H9 (cell line): ENCODE measurements at regions not wholly inside any gene's neighbourhood (a gene's known extent, or its start where the extent isn't known, plus 50 kb on each side); places are given as distances from the start of the nearest gene placed in this dataset.

ENCODE experiments used
- DNase-seq: peaks from one replicate; pipeline ENCODE4 v3.0.0-alpha.2; 2017
- H2AFZ ChIP-seq: one replicate; pipeline ENCODE4 v1.6.1; 2013; ENCODE audit warnings: mild to moderate bottlenecking, low read length, control low read depth, moderate library complexity
- H2AK5ac ChIP-seq: 2 replicates; pipeline ENCODE4 v1.6.1; 2013; ENCODE audit warnings: low read length, control low read depth, mixed read lengths; ENCODE audit not compliant: insufficient read length
- H2BK120ac ChIP-seq: one replicate; pipeline ENCODE4 v1.6.1; 2013; ENCODE audit warnings: low read depth, mild to moderate bottlenecking, low read length, control low read depth, inconsistent platforms; ENCODE audit not compliant: poor library complexity, severe bottlenecking
- H2BK12ac ChIP-seq: 2 replicates; pipeline ENCODE4 v1.6.1; 2013; ENCODE audit warnings: low read length, control low read depth, mixed read lengths, low read depth; ENCODE audit not compliant: insufficient read length
- H2BK15ac ChIP-seq: 2 replicates; pipeline ENCODE4 v1.6.1; 2013; ENCODE audit warnings: low read depth, low read length, control low read depth
- H2BK20ac ChIP-seq: one replicate; pipeline ENCODE4 v1.6.1; 2013; ENCODE audit warnings: low read depth, mild to moderate bottlenecking, low read length, control low read depth, inconsistent platforms; ENCODE audit not compliant: poor library complexity, severe bottlenecking
- H2BK5ac ChIP-seq: 2 replicates; pipeline ENCODE4 v1.6.1; 2013; ENCODE audit warnings: low read length, control low read depth, mixed read lengths; ENCODE audit not compliant: insufficient read length
- H3K14ac ChIP-seq: 2 replicates; pipeline ENCODE4 v1.6.1; 2013; ENCODE audit warnings: low read length, control low read depth; ENCODE audit not compliant: insufficient read depth
- H3K18ac ChIP-seq: 2 replicates; pipeline ENCODE4 v1.6.1; 2013; ENCODE audit warnings: low read depth, mild to moderate bottlenecking, mixed read lengths, low read length, control low read depth; ENCODE audit not compliant: insufficient read length
- H3K23ac ChIP-seq: 2 replicates; pipeline ENCODE4 v1.6.1; 2013; ENCODE audit warnings: low read length, control low read depth, mixed read lengths, low read depth; ENCODE audit not compliant: insufficient read length
- H3K23me2 ChIP-seq: 2 replicates; pipeline ENCODE4 v1.6.1; 2013; ENCODE audit warnings: low read depth, mild to moderate bottlenecking, mixed read lengths, low read length, control low read depth; ENCODE audit not compliant: insufficient read length, poor library complexity, severe bottlenecking
- H3K27ac ChIP-seq: 2 replicates; pipeline ENCODE4 v1.5.1; 2013; ENCODE audit warnings: low read length, control low read depth, mixed read lengths, low read depth; ENCODE audit not compliant: insufficient read length
- H3K27me3 ChIP-seq: 2 replicates; pipeline ENCODE4 v1.6.1; 2013; ENCODE audit warnings: low read length, control low read depth, inconsistent platforms; ENCODE audit not compliant: insufficient read depth
- H3K4ac ChIP-seq: 2 replicates; pipeline ENCODE4 v1.6.1; 2013; ENCODE audit warnings: low read depth, mild to moderate bottlenecking, control low read depth, inconsistent platforms, low read length, moderate library complexity
- H3K4me1 ChIP-seq: 2 replicates; pipeline ENCODE4 v1.6.1; 2013; ENCODE audit warnings: low read length, control low read depth, inconsistent platforms; ENCODE audit not compliant: insufficient read depth
- H3K4me2 ChIP-seq: 2 replicates; pipeline ENCODE4 v1.6.1; 2013; ENCODE audit warnings: low read length, control low read depth, mixed read lengths; ENCODE audit not compliant: insufficient read length, insufficient read depth
- H3K56ac ChIP-seq: 2 replicates; pipeline ENCODE4 v1.6.1; 2013; ENCODE audit warnings: low read depth, mild to moderate bottlenecking, mixed read lengths, low read length, control low read depth; ENCODE audit not compliant: insufficient read length
- H3K79me1 ChIP-seq: 2 replicates; pipeline ENCODE4 v1.6.1; 2013; ENCODE audit warnings: low read depth, mild to moderate bottlenecking, moderate library complexity, low read length, control low read depth, inconsistent platforms; ENCODE audit not compliant: insufficient read depth, poor library complexity, severe bottlenecking
- H3K79me2 ChIP-seq: 2 replicates; pipeline ENCODE4 v1.6.1; 2013; ENCODE audit warnings: low read length, control low read depth, inconsistent platforms; ENCODE audit not compliant: insufficient read depth
- H3K9ac ChIP-seq: 2 replicates; pipeline ENCODE4 v1.6.1; 2013; ENCODE audit warnings: low read length, control low read depth, mixed read lengths; ENCODE audit not compliant: insufficient read length; ENCODE audit errors: extremely low read depth
- H3K9me3 ChIP-seq: one replicate; pipeline ENCODE4 v1.6.1; 2013; ENCODE audit warnings: low read depth, low read length, inconsistent platforms; ENCODE audit not compliant: control insufficient read depth
- H3T11ph ChIP-seq: one replicate; pipeline ENCODE4 v1.6.1; 2013; ENCODE audit warnings: mild to moderate bottlenecking, low read length, control low read depth, inconsistent platforms
- H4K20me1 ChIP-seq: one replicate; pipeline ENCODE4 v1.6.1; 2013; ENCODE audit not compliant: control insufficient read depth, insufficient read length, insufficient read depth
- H4K5ac ChIP-seq: 2 replicates; pipeline ENCODE4 v1.6.1; 2013; ENCODE audit warnings: low read depth, mild to moderate bottlenecking, mixed read lengths, low read length, control low read depth; ENCODE audit not compliant: insufficient read length
- H4K8ac ChIP-seq: replicated peaks from 2 replicates; pipeline ENCODE4 v1.6.1; 2013; ENCODE audit warnings: low read length, control low read depth, mixed read lengths, low read depth; ENCODE audit not compliant: insufficient read length
- H4K91ac ChIP-seq: 2 replicates; pipeline ENCODE4 v1.6.1; 2013; ENCODE audit warnings: low read depth, mild to moderate bottlenecking, moderate library complexity, mixed read lengths, low read length, control low read depth; ENCODE audit not compliant: insufficient read length
- H3K27ac Mint-ChIP-seq, 3 experiments: 2 replicates in 2 of 3; 3 replicates in 1 of 3; pipeline ENCODE4 v1.8.0; 2020 to 2021; ENCODE audit warnings: mixed read lengths in 3 of 3, mild to moderate bottlenecking in 1 of 3, moderate library complexity in 1 of 3
- H3K27me3 Mint-ChIP-seq: 2 replicates; pipeline ENCODE4 v1.8.0; 2021; ENCODE audit warnings: low read depth, mild to moderate bottlenecking, moderate library complexity, mixed read lengths
- H3K36me3 Mint-ChIP-seq, 3 experiments: 2 replicates in 2 of 3; 3 replicates in 1 of 3; pipeline ENCODE4 v1.8.0; 2020 to 2021; ENCODE audit warnings: low read depth in 3 of 3, mixed read lengths in 3 of 3; ENCODE audit not compliant: insufficient read depth in 1 of 3
- H3K4me1 Mint-ChIP-seq, 2 experiments: 2 replicates each; pipeline ENCODE4 v1.8.0; 2020; ENCODE audit warnings: mixed read lengths in 2 of 2
- H3K4me3 Mint-ChIP-seq, 2 experiments: 2 replicates in 1 of 2; 3 replicates in 1 of 2; pipeline ENCODE4 v1.8.0; 2020 to 2021; ENCODE audit warnings: mild to moderate bottlenecking in 2 of 2, mixed read lengths in 2 of 2, moderate library complexity in 1 of 2
- H3K9me3 Mint-ChIP-seq, 2 experiments: 2 replicates in 1 of 2; 3 replicates in 1 of 2; pipeline ENCODE4 v1.8.0; 2020; ENCODE audit warnings: mild to moderate bottlenecking in 2 of 2, mixed read lengths in 2 of 2, moderate library complexity in 1 of 2
- WGBS: extraction: QIAGEN DNeasy Blood & Tissue Kit; methylation state at CpG from one replicate; pipeline ENCODE4 v1.1.7; 2013; ENCODE audit warnings: missing lambda C conversion rate, low lambda C conversion rate, mixed read lengths; ENCODE audit not compliant: insufficient read length; ENCODE audit errors: extremely low coverage; 5-methylcytosine and 5-hydroxymethylcytosine counted together
- TF ChIP-seq, protein P1 (sequence below): fragments of 200-600 bp; sonication (generic); conservative IDR thresholded peaks from 3 replicates; pipeline ENCODE4 v1.8.0; 2021; ENCODE audit warnings: antibody characterized with exemption, mild to moderate bottlenecking

DNA sequence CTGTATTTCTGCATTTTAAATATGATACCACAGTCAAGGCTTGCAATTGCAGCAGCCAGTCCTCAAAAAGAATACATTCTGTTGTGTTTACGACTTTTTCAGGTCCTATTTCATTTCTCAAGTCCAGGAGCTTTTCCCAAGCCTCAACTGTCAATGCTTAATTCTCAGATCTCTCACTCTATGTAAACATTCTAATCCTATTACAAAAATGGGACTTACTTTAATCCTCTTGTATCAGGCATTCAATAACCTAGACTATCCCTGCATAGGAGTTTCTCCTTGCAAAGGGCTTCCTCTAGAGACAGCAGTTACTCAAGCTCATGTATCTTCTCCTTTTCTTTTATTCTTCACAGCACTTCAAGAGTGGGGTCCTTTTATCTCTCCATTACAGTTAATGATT lies 1293.0 kb downstream of the GRIK2 start:
- H3K27ac ChIP-seq: no peak overlapping the region
- H3K79me2 ChIP-seq: no peaks in the 10 kb centered on the region
- H2BK5ac ChIP-seq: no peak overlapping the region
- no peaks in the 10 kb centered on the region for H3K4me1 ChIP-seq
- H3K9me3 ChIP-seq: no peaks in the 10 kb centered on the region
- no peak overlapping the region for H3K23ac ChIP-seq
- no peak overlapping the region for H3K9ac ChIP-seq
- H3K4me2 ChIP-seq: no peak overlapping the region
- H3K27me3 Mint-ChIP-seq: no peaks in the 10 kb centered on the region
- TF ChIP-seq, protein P1, sequence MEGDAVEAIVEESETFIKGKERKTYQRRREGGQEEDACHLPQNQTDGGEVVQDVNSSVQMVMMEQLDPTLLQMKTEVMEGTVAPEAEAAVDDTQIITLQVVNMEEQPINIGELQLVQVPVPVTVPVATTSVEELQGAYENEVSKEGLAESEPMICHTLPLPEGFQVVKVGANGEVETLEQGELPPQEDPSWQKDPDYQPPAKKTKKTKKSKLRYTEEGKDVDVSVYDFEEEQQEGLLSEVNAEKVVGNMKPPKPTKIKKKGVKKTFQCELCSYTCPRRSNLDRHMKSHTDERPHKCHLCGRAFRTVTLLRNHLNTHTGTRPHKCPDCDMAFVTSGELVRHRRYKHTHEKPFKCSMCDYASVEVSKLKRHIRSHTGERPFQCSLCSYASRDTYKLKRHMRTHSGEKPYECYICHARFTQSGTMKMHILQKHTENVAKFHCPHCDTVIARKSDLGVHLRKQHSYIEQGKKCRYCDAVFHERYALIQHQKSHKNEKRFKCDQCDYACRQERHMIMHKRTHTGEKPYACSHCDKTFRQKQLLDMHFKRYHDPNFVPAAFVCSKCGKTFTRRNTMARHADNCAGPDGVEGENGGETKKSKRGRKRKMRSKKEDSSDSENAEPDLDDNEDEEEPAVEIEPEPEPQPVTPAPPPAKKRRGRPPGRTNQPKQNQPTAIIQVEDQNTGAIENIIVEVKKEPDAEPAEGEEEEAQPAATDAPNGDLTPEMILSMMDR: no peak
- H2AK5ac ChIP-seq: no peak overlapping the region
- H2BK120ac ChIP-seq: no peak overlapping the region
- H2BK15ac ChIP-seq: no peak overlapping the region
- H3K4me3 Mint-ChIP-seq: no peak overlapping the region
- H3T11ph ChIP-seq: no peak overlapping the region
- no peaks in the 10 kb centered on the region for H3K79me1 ChIP-seq
- no peak overlapping the region for H2BK20ac ChIP-seq
- H2BK12ac ChIP-seq: no peak overlapping the region
- no peak overlapping the region for H4K5ac ChIP-seq
- no peak overlapping the region for H3K18ac ChIP-seq
- H3K56ac ChIP-seq: no peak overlapping the region
- no peak overlapping the region for H4K8ac ChIP-seq
- H3K9me3 Mint-ChIP-seq: no peaks in the 10 kb centered on the region
- H4K20me1 ChIP-seq: no peaks in the 10 kb centered on the region
- no peaks in the 10 kb centered on the region for H3K4me1 Mint-ChIP-seq
- no peak overlapping the region for H3K4ac ChIP-seq
- H3K27me3 ChIP-seq: no peaks in the 10 kb centered on the region
- no peak overlapping the region for H3K14ac ChIP-seq
- no peak for DNase-seq
- no peak overlapping the region for H4K91ac ChIP-seq
- no peak overlapping the region for H3K27ac Mint-ChIP-seq
- no CpG with 5 or more reads among the region's 1 CpG for WGBS
- no peaks in the 10 kb centered on the region for H3K23me2 ChIP-seq
- no peaks in the 10 kb centered on the region for H3K36me3 Mint-ChIP-seq
- no peak overlapping the region for H2AFZ ChIP-seq
